Ovary (tissue), 3 donors: ENCODE measurements at regions not wholly inside any gene's neighbourhood (a gene's known extent, or its start where the extent isn't known, plus 50 kb on each side); places are given as distances from the start of the nearest gene placed in this dataset.
"Not testable (repeated sequence)": the region's sequence is repeated elsewhere in the genome, so short reads cannot be mapped to it uniquely, and the experiment has no call there.

ENCODE experiments used
- EP300 ChIP-seq: sonication (generic); formaldehyde crosslinking; IDR thresholded peaks from one replicate; pipeline ENCODE4 v1.6.1; 2017; ENCODE audit warnings: antibody characterized with exemption
- TF ChIP-seq, protein P1 (sequence below), 3 donors: fragments of 450-650 bp in 2 of 3; fragments of 200-600 bp in 1 of 3; IDR thresholded peaks; one replicate each; pipeline versions ENCODE4 v1.5.1 to v1.8.0; 2016 to 2022; ENCODE audit warnings: antibody characterized with exemption in 3 of 3, mild to moderate bottlenecking in 1 of 3
- donor health status: DM: no; HTN: no; CAD: no.

DNA sequence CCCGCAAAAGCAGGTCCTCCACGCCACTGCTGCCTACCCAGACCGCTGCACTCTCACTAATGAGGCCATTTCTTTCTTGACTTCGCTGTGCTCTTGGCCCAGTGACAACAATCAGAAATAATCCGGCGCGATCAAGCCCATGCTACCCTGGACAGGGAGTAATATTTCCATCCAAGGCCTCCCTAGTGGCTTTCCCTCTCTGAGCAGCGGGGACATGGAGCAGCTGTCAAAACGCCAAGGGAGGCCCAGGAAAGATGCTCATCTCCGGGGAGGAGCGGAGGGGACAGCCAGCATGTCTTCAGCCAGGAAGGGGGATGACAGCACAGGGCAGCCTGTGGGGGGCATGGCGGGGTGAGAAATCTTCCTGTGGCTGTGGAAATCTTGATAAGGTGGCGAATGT, 154.9 kb downstream of the SEPTIN7 start:
- not testable (repeated sequence) for TF ChIP-seq EP300
- TF ChIP-seq, protein P1, sequence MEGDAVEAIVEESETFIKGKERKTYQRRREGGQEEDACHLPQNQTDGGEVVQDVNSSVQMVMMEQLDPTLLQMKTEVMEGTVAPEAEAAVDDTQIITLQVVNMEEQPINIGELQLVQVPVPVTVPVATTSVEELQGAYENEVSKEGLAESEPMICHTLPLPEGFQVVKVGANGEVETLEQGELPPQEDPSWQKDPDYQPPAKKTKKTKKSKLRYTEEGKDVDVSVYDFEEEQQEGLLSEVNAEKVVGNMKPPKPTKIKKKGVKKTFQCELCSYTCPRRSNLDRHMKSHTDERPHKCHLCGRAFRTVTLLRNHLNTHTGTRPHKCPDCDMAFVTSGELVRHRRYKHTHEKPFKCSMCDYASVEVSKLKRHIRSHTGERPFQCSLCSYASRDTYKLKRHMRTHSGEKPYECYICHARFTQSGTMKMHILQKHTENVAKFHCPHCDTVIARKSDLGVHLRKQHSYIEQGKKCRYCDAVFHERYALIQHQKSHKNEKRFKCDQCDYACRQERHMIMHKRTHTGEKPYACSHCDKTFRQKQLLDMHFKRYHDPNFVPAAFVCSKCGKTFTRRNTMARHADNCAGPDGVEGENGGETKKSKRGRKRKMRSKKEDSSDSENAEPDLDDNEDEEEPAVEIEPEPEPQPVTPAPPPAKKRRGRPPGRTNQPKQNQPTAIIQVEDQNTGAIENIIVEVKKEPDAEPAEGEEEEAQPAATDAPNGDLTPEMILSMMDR (IDR thresholded peaks at IDR 0.05) = not testable (repeated sequence)
